ENCODE measurements at regions not wholly inside any gene's neighbourhood (a gene's known extent, or its start where the extent isn't known, plus 50 kb on each side); places are given as distances from the start of the nearest gene placed in this dataset.

GRCh38 chr5:141778206-141778605 is 96.2 kb upstream of the ARAP3 start:
- TF ChIP-seq, protein P1, sequence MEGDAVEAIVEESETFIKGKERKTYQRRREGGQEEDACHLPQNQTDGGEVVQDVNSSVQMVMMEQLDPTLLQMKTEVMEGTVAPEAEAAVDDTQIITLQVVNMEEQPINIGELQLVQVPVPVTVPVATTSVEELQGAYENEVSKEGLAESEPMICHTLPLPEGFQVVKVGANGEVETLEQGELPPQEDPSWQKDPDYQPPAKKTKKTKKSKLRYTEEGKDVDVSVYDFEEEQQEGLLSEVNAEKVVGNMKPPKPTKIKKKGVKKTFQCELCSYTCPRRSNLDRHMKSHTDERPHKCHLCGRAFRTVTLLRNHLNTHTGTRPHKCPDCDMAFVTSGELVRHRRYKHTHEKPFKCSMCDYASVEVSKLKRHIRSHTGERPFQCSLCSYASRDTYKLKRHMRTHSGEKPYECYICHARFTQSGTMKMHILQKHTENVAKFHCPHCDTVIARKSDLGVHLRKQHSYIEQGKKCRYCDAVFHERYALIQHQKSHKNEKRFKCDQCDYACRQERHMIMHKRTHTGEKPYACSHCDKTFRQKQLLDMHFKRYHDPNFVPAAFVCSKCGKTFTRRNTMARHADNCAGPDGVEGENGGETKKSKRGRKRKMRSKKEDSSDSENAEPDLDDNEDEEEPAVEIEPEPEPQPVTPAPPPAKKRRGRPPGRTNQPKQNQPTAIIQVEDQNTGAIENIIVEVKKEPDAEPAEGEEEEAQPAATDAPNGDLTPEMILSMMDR (conservative IDR thresholded peaks at IDR 0.05 in 1 of 2, IDR thresholded peaks at IDR 0.05 in 1 of 2; ENCODE audit: low read depth in 1 of 2, low read length in 2 of 2), result no peak
- no peak for TF ChIP-seq EZH2 (IDR thresholded peaks at IDR 0.05; ENCODE audit: low read length, missing control alignments)

Measured in fibroblast of lung (primary cell).